ENCODE measurements at regions not wholly inside any gene's neighbourhood (a gene's known extent, or its start where the extent isn't known, plus 50 kb on each side); places are given as distances from the start of the nearest gene placed in this dataset.

- TF ChIP-seq EZH2 (optimal IDR thresholded peaks at IDR 0.05; ENCODE audit: low read depth, low read length), result no peak
- TF ChIP-seq CTCF (IDR thresholded peaks at IDR 0.05; ENCODE audit: low read length), result no peak
- TF ChIP-seq EZH2phosphoT487 (IDR thresholded peaks at IDR 0.05; ENCODE audit: low read length), result no peak
Measured at GRCh38 chr10:64038107-64038506, 516.9 kb downstream of the REEP3 start.

Data from MM.1S (cell line).